CD4-positive, alpha-beta T cell treated with Interleukin-4 for 1 hour (primary cell): ENCODE measurements at regions not wholly inside any gene's neighbourhood (a gene's known extent, or its start where the extent isn't known, plus 50 kb on each side); places are given as distances from the start of the nearest gene placed in this dataset.
A peak's percentile ranks its signal among the peaks of the same experiment; 100 is the strongest.

Source experiments
- DNase-seq, 2 donors: peaks; one replicate each; pipeline ENCODE4 v3.0.0-alpha.2; 2020 to 2022

- DNase-seq, result no peak
These were observed 180.4 kb downstream of the DLL1 start for GRCh38 chr6:170110201-170111140.

- no peak for DNase-seq
These were observed 181.8 kb downstream of the DLL1 start for GRCh38 chr6:170108890-170109587.

- DNase-seq, result no peak
These were observed 182.4 kb downstream of the DLL1 start for GRCh38 chr6:170108456-170108855.

- DNase-seq, result no peak
These were observed 183.2 kb downstream of the DLL1 start for GRCh38 chr6:170107606-170108222.

GRCh38 chr6:170106906-170107525 lies 183.9 kb downstream of the DLL1 start:
- DNase-seq, result no peak

GRCh38 chr6:170102582-170103481 lies 188.0 kb downstream of the DLL1 start:
- DNase-seq, result no peak

GRCh38 chr6:170102038-170102437 lies 188.8 kb downstream of the DLL1 start:
- DNase-seq, result peak in 1 of 2 donors; percentile 7

GRCh38 chr6:170101281-170102035 lies 189.4 kb downstream of the DLL1 start:
- peak in 1 of 2 donors; percentile 8 for DNase-seq

- peak in 1 of 2 donors; percentile 9 for DNase-seq
These were observed 190.8 kb downstream of the DLL1 start for GRCh38 chr6:170100046-170100445.

GRCh38 chr6:170099387-170099786 lies 191.5 kb downstream of the DLL1 start:
- DNase-seq, result no peak

GRCh38 chr6:170098428-170099170 lies 192.3 kb downstream of the DLL1 start:
- peak in 1 of 2 donors; percentile 9 for DNase-seq

GRCh38 chr6:170097505-170098427 lies 193.1 kb downstream of the DLL1 start:
- DNase-seq, result peak in 1 of 2 donors; percentile 10

- no peak for DNase-seq
These were observed 193.9 kb downstream of the DLL1 start for GRCh38 chr6:170096803-170097504.

- DNase-seq, result peak in 1 of 2 donors; percentile 10
These were observed 194.6 kb downstream of the DLL1 start for GRCh38 chr6:170096191-170096802.

- peak in 1 of 2 donors; percentile 10 for DNase-seq
These were observed 195.5 kb downstream of the DLL1 start for GRCh38 chr6:170095273-170095981.

- DNase-seq, result peak in 1 of 2 donors; percentile 9
These were observed 196.1 kb downstream of the DLL1 start for GRCh38 chr6:170094686-170095272.
